ENCODE measurements at regions not wholly inside any gene's neighbourhood (a gene's known extent, or its start where the extent isn't known, plus 50 kb on each side); places are given as distances from the start of the nearest gene placed in this dataset.

- intact Hi-C loops (cut with DNase I) = loop anchor here (5.0 kb wide), 1 partner anchor 177 kb away; no protein-coding TSS in a partner anchor
- no peaks in the 10 kb centered on the region for H3K36me3 ChIP-seq
- no peak overlapping the region for H3K4me3 ChIP-seq
- 66 to 72% methylated on average over 15 of the region's 15 CpGs for WGBS, 2 donors
- no peaks in the 10 kb centered on the region for H3K9me3 ChIP-seq
- TF ChIP-seq CTCF (IDR thresholded peaks at IDR 0.05) (no peak), POLR2A (IDR thresholded peaks at IDR 0.05) (no peak)
- H3K27me3 ChIP-seq = no peaks in the 10 kb centered on the region
- no peak for DNase-seq
- no peak overlapping the region for H3K27ac ChIP-seq
- H3K4me1 ChIP-seq = peaks cover 0 to 3% (median 0%) of the 10 kb centered on the region in 3 donors
Observed at GRCh38 chr7:33754933-33755928, 150.1 kb upstream of the BMPER start.

- DNase-seq = no peak
- no peaks in the 10 kb centered on the region for H3K9me3 ChIP-seq
- H3K4me1 ChIP-seq = peaks cover 0 to 3% (median 0%) of the 10 kb centered on the region in 3 donors
- no peak overlapping the region for H3K4me3 ChIP-seq
- no peak overlapping the region for H3K27ac ChIP-seq
- H3K36me3 ChIP-seq = no peaks in the 10 kb centered on the region
- TF ChIP-seq POLR2A (IDR thresholded peaks at IDR 0.05) (no peak), CTCF (IDR thresholded peaks at IDR 0.05) (no peak)
- WGBS, 2 donors = 75 to 76% methylated on average over 7 of the region's 7 CpGs
- H3K27me3 ChIP-seq = no peaks in the 10 kb centered on the region
- intact Hi-C loops (cut with DNase I) = loop anchor here (5.0 kb wide), 1 partner anchor 175 kb away; no protein-coding TSS in a partner anchor
Observed at GRCh38 chr7:33757050-33757449, 148.3 kb upstream of the BMPER start.

- intact Hi-C loops (cut with DNase I) = loop anchor here (5.0 kb wide), 1 partner anchor 175 kb away; no protein-coding TSS in a partner anchor
- H3K27me3 ChIP-seq = no peaks in the 10 kb centered on the region
- H3K9me3 ChIP-seq = no peaks in the 10 kb centered on the region
- TF ChIP-seq CTCF (IDR thresholded peaks at IDR 0.05) (peak; percentile 14 to 67 (median 53)), POLR2A (IDR thresholded peaks at IDR 0.05) (no peak)
- no peak overlapping the region for H3K4me3 ChIP-seq
- WGBS, 2 donors = 21 to 24% methylated on average over 4 of the region's 4 CpGs
- peaks cover 0 to 3% (median 0%) of the 10 kb centered on the region in 3 donors for H3K4me1 ChIP-seq
- no peaks in the 10 kb centered on the region for H3K36me3 ChIP-seq
- H3K27ac ChIP-seq = no peak overlapping the region
- DNase-seq = no peak
Observed at GRCh38 chr7:33757563-33758165, 147.7 kb upstream of the BMPER start.

- intact Hi-C loops (cut with DNase I) = no loop called here
- no peak for TF ChIP-seq POLR2A (IDR thresholded peaks at IDR 0.05)
- TF ChIP-seq CTCF (IDR thresholded peaks at IDR 0.05) = no peak
Observed at GRCh38 chr7:33760146-33760545, 145.2 kb upstream of the BMPER start.

GRCh38 chr7:33760834-33761233 is 144.5 kb upstream of the BMPER start:
- H3K9me3 ChIP-seq = no peaks in the 10 kb centered on the region
- H3K4me1 ChIP-seq = peaks cover 0 to 3% (median 0%) of the 10 kb centered on the region in 3 donors
- WGBS, 2 donors = 82 to 83% methylated on average over 3 of the region's 3 CpGs
- TF ChIP-seq POLR2A (IDR thresholded peaks at IDR 0.05) (no peak), CTCF (IDR thresholded peaks at IDR 0.05) (no peak)
- no peaks in the 10 kb centered on the region for H3K27me3 ChIP-seq
- DNase-seq = no peak
- H3K27ac ChIP-seq = no peak overlapping the region
- no peaks in the 10 kb centered on the region for H3K36me3 ChIP-seq
- intact Hi-C loops (cut with DNase I) = no loop called here
- no peak overlapping the region for H3K4me3 ChIP-seq

More at GRCh38 chr7:33760146-33760545, 145.2 kb upstream of the BMPER start:
- Histone ChIP-seq H3K4me3 (no peak overlapping the region), H3K36me3 (no peaks in the 10 kb centered on the region), H3K27me3 (no peaks in the 10 kb centered on the region), H3K9me3 (no peaks in the 10 kb centered on the region), H3K27ac (no peak overlapping the region), H3K4me1 (peaks cover 0 to 3% (median 0%) of the 10 kb centered on the region in 3 donors)
- no peak for DNase-seq
- 83 to 88% methylated on average over 3 of the region's 3 CpGs for WGBS, 2 donors

Data from esophagus squamous epithelium (tissue), 5 donors.